Right lobe of liver (tissue), 4 donors: ENCODE measurements at regions not wholly inside any gene's neighbourhood (a gene's known extent, or its start where the extent isn't known, plus 50 kb on each side); places are given as distances from the start of the nearest gene placed in this dataset.

Experiments
- CTCF ChIP-seq, 4 donors: fragments of 200-600 bp in 3 of 4; fragments of 450-650 bp in 1 of 4; IDR thresholded peaks; one replicate each; pipeline versions ENCODE4 v1.5.1 to v1.8.0; 2016 to 2022; ENCODE audit warnings: antibody characterized with exemption in 4 of 4, mild to moderate bottlenecking in 2 of 4
- POLR2A ChIP-seq: fragments of 450-650 bp; IDR thresholded peaks from one replicate; pipeline ENCODE4 v1.6.1; 2017; ENCODE audit warnings: antibody characterized with exemption, mild to moderate bottlenecking
- donor health status: DM: no; HTN: no; CAD: no.
- donor health status: DM: no; HTN: no; CAD: no.
- donor health status: DM: no; HTN: yes; CAD: no.

- no peak for TF ChIP-seq CTCF (IDR thresholded peaks at IDR 0.05)
- TF ChIP-seq POLR2A, result no peak
Measured at GRCh38 chr6:119673741-119674140, 324.2 kb upstream of the MAN1A1 start.
